ENCODE measurements at regions not wholly inside any gene's neighbourhood (a gene's known extent, or its start where the extent isn't known, plus 50 kb on each side); places are given as distances from the start of the nearest gene placed in this dataset.

DNA sequence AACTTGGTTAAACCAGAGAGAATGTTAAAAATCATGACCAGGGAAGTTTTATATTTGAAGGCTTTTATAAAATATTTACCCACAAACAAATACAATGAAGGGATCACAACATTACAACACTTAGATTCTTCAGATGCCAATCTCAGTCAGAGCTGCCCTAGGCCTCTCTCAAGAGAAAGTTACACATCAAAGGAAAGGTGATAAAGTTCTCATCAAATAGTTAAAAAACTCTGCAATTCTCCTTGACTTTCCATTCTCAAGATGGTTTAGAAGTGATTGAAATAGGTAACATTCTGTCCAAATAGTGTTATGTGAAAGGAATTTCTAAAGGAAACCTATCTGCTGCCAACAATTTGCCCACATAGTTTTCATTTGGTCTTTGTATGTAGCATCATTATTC, 1115.2 kb upstream of the MIR17HG start:
- TF ChIP-seq, protein P1, sequence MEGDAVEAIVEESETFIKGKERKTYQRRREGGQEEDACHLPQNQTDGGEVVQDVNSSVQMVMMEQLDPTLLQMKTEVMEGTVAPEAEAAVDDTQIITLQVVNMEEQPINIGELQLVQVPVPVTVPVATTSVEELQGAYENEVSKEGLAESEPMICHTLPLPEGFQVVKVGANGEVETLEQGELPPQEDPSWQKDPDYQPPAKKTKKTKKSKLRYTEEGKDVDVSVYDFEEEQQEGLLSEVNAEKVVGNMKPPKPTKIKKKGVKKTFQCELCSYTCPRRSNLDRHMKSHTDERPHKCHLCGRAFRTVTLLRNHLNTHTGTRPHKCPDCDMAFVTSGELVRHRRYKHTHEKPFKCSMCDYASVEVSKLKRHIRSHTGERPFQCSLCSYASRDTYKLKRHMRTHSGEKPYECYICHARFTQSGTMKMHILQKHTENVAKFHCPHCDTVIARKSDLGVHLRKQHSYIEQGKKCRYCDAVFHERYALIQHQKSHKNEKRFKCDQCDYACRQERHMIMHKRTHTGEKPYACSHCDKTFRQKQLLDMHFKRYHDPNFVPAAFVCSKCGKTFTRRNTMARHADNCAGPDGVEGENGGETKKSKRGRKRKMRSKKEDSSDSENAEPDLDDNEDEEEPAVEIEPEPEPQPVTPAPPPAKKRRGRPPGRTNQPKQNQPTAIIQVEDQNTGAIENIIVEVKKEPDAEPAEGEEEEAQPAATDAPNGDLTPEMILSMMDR (IDR thresholded peaks at IDR 0.05) = no peak
- TF ChIP-seq POLR2A (IDR thresholded peaks at IDR 0.05) = no peak
